Fibroblast of peridontal ligament (primary cell): ENCODE measurements at regions not wholly inside any gene's neighbourhood (a gene's known extent, or its start where the extent isn't known, plus 50 kb on each side); places are given as distances from the start of the nearest gene placed in this dataset.
A peak's percentile ranks its signal among the peaks of the same experiment; 100 is the strongest.
"Not testable (repeated sequence)": the region's sequence is repeated elsewhere in the genome, so short reads cannot be mapped to it uniquely, and the experiment has no call there.

Experiments
- DNase-seq: peaks from one replicate; pipeline ENCODE4 v3.0.0-alpha.2; 2010; ENCODE audit errors: extremely low read depth

DNA sequence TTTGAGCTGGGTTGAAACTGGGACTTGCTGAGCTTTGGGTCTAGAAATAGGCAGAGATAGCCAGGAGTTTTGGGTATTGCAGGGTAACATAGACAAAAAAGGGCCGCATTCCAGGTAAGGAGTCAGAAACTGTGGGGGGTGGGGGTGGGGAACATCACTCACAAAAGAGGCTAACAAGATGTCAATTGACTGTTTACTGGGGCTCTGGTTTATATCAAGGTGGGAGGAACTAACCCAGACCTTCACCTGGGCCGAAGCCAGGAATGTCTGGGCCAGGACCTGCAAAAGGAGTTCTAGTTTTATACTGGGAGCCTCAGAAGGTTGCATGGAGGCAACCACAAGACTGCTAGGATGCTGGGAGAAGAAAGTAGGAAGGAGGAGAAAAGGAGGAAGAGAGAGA lies 154.4 kb downstream of the EMP1 start:
- no peak for DNase-seq

DNA sequence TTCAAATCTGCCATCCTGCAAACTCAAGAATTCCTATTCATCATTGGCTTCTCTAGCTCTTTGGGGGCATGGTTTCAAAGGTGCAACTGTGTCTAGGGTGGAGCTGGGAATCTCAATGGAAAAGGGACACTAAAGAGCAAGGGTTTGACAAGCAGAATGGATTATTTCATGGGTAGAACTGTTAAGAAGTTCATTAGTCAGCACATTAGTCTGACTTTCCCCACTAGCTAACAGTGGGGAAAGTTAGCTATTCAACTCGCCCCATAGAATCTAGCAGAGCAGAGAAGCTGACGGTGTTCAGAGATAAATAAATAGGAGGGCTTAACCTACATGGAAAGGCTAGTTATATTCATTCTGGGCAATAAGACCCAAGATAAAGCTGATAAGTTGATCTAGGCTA lies 153.9 kb downstream of the EMP1 start:
- no peak for DNase-seq

DNA sequence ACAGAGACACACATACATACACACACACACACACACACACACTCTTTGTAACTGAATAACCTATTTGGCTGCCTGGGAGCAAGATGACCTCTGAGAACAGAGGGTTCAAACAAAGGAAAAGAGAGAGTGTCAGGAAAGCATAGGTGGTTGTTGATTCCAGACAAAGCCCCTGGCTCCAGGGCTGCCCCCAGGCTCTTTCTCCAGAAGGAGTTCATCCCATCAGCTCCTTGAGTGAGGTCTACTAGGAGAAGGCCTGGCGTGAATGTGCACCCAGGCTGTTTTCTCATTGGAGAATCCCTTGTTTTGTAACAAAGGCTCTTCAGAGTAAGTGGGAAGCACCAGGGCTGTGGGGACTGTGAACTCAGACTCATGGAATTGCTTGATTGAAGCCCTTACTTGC lies 151.9 kb downstream of the EMP1 start:
- DNase-seq: no peak

DNA sequence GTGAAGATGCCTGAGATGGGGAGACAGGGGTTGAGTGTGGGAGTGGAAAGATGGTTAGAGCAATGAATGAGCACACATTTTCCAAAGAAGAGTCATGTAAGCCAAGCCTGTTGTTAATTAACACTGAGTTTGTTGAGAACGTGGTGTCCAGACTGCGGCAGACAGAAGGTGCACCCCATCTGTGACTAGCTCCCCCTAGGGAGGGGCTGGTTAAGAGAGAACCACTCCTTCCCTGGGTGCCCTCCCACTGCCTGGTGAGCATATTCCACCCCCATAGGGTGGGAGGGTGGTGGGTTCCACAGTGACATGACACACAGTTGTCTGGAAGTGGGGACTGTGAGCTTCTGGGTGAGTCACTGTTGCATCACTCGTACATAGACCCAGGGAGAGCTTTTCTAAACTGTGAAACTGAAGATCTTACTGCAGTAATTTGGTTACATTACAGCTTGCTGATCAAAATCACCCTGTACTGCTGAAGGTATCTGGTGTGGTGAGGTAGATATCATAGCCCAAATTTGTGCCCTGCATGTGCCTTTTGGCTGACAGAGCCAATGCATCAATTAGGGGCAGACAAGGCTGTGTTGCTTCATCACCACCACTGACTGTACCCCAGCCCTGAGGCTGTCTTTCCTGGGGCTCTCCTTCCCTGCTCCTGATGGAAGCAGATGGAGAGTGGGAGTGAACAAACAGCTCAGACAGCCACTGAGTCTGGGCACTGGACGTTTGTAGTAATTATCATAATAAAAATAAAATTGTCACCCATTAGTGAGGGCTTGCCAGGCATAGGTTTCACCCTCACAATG lies 150.9 kb downstream of the EMP1 start:
- DNase-seq: peak; percentile 86

DNA sequence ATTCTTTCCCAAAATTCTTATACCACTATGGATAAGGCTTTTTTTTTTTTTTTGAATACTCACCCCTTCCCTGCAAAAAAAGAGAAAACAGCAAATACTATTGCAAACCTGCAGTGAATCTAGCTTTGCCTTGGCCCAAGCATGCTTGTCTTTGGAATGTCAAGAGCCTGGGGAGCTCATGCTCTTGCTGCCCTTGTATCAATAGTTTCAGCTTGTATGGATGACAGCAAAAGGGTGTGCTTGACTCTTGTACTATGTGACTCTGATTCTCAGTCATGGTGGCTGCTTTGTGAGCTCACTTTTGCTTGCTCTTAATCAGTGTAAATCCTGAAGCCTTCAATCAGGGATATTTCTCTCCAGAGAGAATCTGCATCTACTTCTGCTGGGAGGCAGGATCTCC lies 149.2 kb downstream of the EMP1 start:
- DNase-seq: no peak

DNA sequence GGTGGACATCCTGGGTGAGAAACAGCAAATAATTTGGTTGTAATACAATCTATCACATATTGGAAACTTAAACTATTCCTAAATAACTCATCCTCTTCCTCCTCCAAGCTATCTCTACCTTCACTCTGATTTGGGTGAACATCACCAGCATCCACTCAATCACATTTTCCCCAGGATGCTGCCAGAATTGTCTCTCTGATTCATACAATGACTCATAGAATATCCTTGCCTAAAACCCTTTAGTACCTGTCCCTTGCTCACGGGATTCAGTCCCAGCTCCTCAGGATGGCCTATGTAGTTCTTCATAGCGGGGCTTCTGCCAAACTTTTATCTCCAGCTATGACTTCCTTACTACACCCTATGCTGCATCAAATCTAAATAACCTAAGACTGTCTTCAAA lies 146.8 kb downstream of the EMP1 start:
- no peak for DNase-seq

DNA sequence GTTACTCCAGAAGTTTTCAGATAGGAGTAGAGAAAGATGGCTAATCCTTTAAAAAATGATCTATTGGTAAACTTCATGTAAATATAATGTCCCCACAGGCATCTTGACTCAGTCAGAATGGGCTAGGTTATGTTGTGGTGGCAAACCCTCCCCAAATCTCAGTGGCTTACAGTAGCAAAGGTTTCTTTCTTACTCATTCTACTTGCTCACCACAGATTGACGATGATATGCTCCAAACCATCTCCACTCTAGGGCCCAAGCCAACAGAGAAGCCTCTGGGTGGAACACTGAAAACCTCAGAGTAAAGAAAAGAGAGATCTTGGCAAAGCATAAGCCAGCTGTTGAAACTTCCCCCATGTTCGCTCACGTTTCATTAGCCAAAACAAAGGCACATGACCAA lies 146.4 kb downstream of the EMP1 start:
- DNase-seq: peak; percentile 72

DNA sequence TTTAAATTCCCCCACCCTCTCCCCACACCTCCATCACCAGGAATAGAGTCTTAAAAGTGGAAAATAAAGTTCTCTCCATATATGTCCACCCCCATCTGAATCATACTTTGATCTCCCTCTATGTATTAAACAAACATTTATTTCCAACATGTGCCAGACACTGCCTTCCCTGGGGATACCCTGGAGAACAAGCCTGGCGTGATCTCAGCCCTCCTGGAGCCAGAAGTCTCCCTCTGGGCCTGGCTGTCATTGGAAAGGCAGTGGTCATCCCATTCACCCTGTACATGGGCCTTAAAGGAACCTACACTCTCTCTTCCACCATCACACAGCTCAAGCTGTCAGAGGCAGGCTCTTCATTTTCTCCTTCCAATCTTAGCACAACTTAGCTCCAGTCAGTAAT lies 143.6 kb downstream of the EMP1 start:
- peak; percentile 11 for DNase-seq

DNA sequence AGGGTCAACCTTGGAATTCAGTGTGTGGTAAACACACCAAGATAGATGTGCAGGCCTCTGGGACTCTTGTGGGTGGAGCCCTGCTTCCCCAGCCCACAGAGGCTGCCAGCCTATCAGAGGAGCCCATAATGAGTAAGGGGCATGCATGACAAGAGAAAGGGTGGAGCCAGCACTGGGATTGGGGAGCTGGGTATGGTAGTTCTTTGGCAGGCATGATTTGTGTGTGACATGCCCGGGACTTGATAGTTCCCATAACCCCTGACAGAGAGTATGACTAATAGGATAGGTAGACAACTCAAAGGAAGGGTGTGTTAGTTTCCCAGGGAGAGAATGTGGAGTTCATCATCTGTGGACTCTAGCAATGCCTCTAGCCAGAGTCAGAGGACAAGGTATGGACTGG lies 143.0 kb downstream of the EMP1 start:
- DNase-seq: no peak

DNA sequence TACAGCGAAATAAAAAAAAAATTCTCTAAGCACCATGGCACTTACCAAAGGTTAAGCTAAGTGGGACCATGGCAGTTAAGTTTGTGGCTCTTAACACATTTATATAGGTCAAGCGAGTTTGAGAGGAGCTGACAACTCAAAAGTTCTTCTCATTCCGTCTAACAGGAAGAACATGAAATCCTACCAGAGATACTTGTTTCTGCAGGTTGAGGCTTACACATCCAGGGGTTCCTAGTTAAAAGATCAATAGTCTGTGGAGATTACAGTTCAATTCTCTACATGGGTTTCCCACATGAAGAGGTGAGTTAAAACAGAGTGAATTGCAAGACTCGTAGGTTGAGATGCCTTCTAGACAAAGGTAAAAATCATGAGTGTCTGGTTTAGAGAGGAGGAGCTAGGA lies 142.6 kb downstream of the EMP1 start:
- no peak for DNase-seq

DNA sequence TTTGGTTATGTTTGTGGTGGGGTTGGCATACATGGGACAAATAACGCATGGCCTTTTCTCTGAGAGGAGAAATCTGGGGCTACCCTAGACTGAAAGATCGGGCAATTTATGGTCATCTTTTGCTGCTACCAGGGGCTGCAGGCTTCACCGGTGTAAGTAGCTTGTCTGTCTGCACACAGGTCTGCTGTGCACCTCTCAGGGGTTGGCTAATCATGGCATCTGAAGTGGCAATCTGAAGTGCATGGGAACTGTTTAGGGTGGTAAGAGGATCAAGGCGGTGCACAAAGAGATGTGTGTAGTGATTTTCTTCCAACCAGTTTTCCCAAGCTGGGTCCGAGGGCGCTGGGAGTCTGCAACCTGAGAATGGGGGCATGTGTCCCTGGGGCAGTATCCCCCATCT lies 141.3 kb downstream of the EMP1 start:
- DNase-seq: no peak

DNA sequence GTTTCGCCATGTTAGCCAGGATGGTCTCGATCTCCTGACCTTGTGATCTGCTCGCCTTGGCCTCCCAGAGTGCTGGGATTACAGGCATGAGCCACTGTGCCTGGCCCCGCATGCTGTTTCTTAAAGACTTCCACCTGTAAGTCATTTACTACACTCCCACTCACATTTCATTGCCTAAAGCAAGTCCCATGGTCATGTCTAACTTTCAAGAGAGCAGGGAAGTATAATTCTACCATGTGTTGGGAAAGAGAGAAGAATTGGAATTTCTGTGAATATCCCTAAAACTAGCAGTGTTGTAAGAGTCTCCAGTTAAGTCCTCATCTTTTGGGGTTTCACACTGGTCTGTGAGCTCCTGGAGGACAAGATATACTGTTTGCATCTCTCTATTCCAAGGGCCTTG lies 139.7 kb downstream of the EMP1 start:
- DNase-seq: no peak

DNA sequence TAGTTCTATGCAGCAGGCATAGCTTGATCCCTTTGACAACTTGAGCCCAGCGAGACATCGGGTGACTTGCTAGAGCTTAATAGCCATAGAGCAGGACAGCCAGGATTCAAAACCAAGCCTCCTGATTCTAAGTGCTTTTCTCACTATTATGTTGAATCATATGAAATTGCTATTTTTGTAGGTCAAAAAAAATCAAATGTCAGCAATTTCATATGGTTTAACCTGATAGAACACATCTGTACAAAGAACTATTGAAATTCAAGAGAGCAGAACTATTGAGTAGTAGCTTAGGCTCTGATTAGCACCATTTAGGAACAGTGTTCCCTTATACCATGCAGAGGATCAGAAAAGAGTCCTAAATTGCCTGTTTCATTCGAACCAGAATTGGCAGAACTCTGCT lies 132.0 kb downstream of the EMP1 start:
- DNase-seq: no peak

DNA sequence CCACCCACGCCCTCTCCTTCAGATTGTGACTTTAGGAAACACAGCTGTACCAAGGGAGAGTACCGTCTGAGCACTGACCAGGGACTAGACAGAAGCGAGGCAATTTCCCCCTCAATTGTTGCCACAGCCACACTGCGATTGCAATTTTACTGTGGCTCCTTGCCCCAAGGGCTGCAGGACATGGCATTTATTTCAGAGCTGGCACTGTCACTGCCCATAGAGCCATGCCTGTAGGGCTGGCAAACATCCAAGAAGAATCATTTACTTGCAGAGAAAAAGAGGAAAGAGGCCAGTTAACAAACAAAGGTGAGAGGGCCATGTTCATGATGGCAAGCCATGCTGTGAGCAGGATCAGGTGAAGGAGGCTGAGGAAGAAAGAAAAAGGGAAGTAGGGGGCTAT lies 129.6 kb downstream of the EMP1 start:
- DNase-seq: no peak

DNA sequence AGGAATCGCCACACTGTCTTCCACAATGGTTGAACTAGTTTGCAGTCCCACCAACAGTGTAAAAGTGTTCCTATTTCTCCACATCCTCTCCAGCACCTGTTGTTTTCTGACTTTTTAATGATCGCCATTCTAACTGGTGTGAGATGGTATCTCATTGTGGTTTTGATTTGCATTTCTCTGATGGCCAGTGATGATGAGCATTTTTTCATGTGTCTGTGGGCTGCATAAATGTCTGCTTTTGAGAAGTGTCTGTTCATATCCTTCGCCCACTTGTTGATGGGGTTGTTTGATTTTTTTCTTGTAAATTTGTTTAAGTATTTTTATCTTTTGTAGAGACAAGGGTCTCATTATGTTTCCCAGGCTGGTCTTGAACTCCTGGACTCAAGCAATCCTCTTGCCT lies 128.5 kb downstream of the EMP1 start:
- DNase-seq: not testable (repeated sequence)

DNA sequence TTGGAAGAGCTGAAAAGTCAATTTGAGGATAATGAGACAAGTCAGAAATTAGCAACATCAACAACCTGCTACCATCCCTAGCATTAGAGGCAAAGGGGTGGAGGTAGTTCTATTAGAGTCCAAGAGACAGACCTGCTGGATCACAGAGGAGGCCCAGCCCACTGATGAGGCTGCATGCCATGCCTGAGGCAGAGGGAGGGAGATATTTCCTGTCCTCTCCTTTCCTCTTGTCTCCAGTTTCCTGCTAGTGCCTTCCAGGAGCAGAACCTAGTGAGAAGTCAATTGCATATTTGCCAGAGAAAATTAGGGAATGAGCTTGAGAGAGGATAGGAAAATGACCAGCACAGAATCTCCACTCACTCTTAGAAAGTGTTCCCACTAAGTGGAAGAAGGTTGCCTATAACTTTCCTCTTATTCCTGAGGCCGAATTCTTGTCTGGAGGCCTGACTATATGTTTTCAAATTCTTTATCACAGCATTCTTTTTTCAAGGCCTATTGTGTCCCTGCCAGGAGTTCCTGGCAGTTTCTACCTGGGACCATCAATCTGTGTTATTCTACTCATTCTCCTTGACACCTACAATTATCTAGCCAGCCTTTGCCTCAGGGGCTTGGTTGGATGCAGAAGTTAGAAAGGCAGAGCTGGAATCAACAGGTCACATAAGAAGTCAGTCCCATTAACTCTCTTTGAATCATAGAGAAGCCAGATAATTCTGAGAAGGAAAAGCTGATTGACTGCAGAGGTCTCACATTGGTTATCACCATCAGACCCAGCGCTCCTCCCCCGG lies 121.9 kb downstream of the EMP1 start:
- DNase-seq: no peak

DNA sequence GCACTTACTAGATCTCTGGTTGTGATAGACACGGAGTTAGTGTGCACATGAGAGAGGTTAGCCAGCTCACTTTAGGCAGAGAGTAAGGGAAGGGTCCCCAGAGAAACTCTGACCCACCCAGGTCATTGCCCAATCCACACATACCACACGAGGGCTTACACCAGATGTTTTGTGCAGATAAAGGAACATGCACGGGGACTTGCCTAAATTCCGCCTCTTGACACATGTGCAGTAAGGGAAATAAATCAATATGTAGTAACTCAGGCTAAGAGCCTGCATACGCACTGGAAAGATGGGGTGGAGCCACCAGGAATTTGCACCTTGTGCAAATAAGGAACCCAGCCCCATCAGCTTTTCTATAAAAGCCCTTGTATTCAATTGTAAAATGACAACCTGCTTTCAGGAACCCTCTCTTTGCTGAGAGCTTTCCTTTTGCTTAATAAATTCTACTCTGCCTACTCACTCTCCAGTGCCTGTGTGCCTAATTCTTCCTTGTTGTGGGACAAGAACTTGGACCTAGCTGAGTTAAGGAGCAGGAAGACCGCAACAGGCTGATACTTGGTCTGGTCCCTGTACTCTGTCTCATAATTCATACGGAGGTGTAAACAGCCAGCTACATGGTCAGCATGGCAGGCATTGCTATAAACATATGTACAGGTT lies 120.2 kb downstream of the EMP1 start:
- DNase-seq: no peak

DNA sequence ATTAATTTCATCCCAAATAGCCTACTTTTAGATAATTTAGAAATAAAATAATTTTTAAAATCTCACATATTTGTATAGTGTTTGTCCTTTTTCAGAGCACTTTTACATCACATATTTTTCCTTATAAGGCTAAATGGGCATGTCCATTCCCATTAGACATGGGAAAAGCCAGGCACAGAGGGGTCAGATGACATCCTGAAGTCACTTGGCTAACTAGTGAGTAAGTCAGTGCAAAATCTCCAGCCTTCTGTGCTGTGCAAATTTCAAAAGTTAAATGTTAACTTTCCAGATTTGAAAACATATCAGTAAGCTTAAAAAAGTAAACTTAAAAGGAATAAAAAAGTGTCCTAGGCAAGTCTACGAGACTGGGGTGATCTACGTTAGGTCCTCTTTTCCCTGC lies 117.4 kb downstream of the EMP1 start:
- DNase-seq: no peak

DNA sequence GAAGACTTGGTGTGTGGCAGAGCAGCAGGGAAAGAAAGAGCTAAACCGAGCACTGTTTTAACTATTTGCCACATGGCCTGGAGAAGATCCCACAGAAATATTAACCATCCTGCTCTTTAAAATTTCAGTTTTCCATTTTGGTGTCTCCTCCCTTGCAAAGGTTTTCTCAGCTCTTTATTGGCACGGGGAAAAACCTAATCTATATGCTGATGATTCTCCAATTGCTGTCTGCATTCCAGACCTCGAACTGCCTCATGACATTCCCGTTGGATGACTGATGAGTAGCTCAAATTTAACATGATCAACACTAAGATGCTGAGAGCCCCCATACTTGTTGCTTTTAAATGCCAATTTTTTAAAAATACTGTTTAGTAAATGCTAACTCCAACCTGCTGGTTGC lies 115.0 kb downstream of the EMP1 start:
- DNase-seq: no peak

DNA sequence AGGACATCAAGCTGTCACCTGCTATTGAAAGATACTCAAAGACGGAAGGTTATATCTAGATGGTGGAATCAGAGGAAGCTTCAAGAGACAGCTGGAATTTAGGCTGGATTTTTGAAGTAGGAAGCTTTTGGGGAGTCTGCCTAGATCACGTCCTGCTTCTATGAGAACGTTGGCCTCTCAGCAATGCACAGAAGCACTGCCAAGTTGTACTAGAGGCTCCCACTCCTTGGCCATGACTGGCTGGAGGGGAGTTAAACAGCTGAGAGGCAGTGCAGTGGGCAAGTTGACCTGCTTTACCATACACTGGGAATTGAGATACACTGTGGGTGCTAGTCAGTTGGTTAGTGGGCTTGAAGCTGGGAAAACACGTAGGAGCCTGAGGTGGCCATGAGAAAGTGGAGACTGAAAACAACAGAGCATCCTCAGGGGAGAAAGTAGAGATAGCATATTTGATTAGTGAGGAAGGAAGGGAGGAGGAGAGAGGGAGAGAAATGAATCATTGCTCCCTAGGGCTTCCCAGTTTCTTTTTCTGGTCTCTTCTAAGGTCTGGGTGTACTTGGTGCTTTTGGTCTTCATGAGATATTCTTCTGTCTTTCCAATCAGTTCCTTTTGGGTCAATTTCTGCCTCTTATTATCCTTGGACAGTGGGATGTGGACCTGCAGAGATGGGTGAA lies 110.8 kb downstream of the EMP1 start:
- DNase-seq: no peak

DNA sequence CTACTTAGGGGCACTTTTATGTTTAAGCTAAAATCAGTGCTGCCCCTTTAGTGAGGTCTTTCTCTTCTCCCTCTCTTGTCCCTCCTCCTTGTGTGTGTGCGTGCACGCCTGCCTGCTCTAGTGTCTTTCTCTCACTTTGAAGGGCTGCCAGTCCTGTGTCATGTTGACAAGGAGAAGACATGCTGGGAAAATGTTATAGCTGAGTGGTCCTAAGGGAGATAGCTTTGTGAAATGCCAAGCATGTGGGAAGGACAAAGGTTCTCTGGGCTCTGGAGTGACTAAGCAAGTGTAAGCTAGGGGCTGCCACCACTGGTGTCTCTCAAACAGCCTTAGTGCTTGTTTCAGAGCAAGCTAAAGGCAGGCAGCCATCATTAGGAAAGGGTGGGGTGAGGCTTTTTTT lies 108.4 kb downstream of the EMP1 start:
- no peak for DNase-seq

DNA sequence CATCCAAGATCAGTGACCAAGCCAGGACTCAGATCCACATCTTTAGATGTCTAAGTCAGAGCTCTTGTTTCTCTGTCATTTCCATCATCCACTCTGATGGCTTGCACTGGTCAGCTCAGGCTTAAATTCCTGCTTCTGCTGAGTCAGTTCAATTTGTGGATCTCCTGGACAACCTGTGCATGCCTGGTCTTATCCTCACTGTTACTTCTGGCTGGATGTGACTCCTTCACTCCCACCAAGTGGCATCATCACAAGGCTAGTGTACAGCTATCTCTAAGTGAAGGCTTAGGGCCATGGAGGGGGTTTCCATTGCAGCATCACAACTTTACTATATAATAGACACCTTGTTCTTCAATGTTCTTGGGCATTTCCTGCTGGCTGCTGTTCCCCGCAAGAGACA lies 102.9 kb downstream of the EMP1 start:
- no peak for DNase-seq
